H9 (cell line): ENCODE measurements at regions not wholly inside any gene's neighbourhood (a gene's known extent, or its start where the extent isn't known, plus 50 kb on each side); places are given as distances from the start of the nearest gene placed in this dataset.

Experiments used
- DNase-seq: peaks from one replicate; pipeline ENCODE4 v3.0.0-alpha.2; 2017
- H2AFZ ChIP-seq: one replicate; pipeline ENCODE4 v1.6.1; 2013; ENCODE audit warnings: mild to moderate bottlenecking, low read length, control low read depth, moderate library complexity
- H2AK5ac ChIP-seq: 2 replicates; pipeline ENCODE4 v1.6.1; 2013; ENCODE audit warnings: low read length, control low read depth, mixed read lengths; ENCODE audit not compliant: insufficient read length
- H2BK120ac ChIP-seq: one replicate; pipeline ENCODE4 v1.6.1; 2013; ENCODE audit warnings: low read depth, mild to moderate bottlenecking, low read length, control low read depth, inconsistent platforms; ENCODE audit not compliant: poor library complexity, severe bottlenecking
- H2BK12ac ChIP-seq: 2 replicates; pipeline ENCODE4 v1.6.1; 2013; ENCODE audit warnings: low read length, control low read depth, mixed read lengths, low read depth; ENCODE audit not compliant: insufficient read length
- H2BK15ac ChIP-seq: 2 replicates; pipeline ENCODE4 v1.6.1; 2013; ENCODE audit warnings: low read depth, low read length, control low read depth
- H2BK20ac ChIP-seq: one replicate; pipeline ENCODE4 v1.6.1; 2013; ENCODE audit warnings: low read depth, mild to moderate bottlenecking, low read length, control low read depth, inconsistent platforms; ENCODE audit not compliant: poor library complexity, severe bottlenecking
- H2BK5ac ChIP-seq: 2 replicates; pipeline ENCODE4 v1.6.1; 2013; ENCODE audit warnings: low read length, control low read depth, mixed read lengths; ENCODE audit not compliant: insufficient read length
- H3K14ac ChIP-seq: 2 replicates; pipeline ENCODE4 v1.6.1; 2013; ENCODE audit warnings: low read length, control low read depth; ENCODE audit not compliant: insufficient read depth
- H3K18ac ChIP-seq: 2 replicates; pipeline ENCODE4 v1.6.1; 2013; ENCODE audit warnings: low read depth, mild to moderate bottlenecking, mixed read lengths, low read length, control low read depth; ENCODE audit not compliant: insufficient read length
- H3K23ac ChIP-seq: 2 replicates; pipeline ENCODE4 v1.6.1; 2013; ENCODE audit warnings: low read length, control low read depth, mixed read lengths, low read depth; ENCODE audit not compliant: insufficient read length
- H3K23me2 ChIP-seq: 2 replicates; pipeline ENCODE4 v1.6.1; 2013; ENCODE audit warnings: low read depth, mild to moderate bottlenecking, mixed read lengths, low read length, control low read depth; ENCODE audit not compliant: insufficient read length, poor library complexity, severe bottlenecking
- H3K27ac ChIP-seq: 2 replicates; pipeline ENCODE4 v1.5.1; 2013; ENCODE audit warnings: low read length, control low read depth, mixed read lengths, low read depth; ENCODE audit not compliant: insufficient read length
- H3K27me3 ChIP-seq: 2 replicates; pipeline ENCODE4 v1.6.1; 2013; ENCODE audit warnings: low read length, control low read depth, inconsistent platforms; ENCODE audit not compliant: insufficient read depth
- H3K4ac ChIP-seq: 2 replicates; pipeline ENCODE4 v1.6.1; 2013; ENCODE audit warnings: low read depth, mild to moderate bottlenecking, control low read depth, inconsistent platforms, low read length, moderate library complexity
- H3K4me1 ChIP-seq: 2 replicates; pipeline ENCODE4 v1.6.1; 2013; ENCODE audit warnings: low read length, control low read depth, inconsistent platforms; ENCODE audit not compliant: insufficient read depth
- H3K4me2 ChIP-seq: 2 replicates; pipeline ENCODE4 v1.6.1; 2013; ENCODE audit warnings: low read length, control low read depth, mixed read lengths; ENCODE audit not compliant: insufficient read length, insufficient read depth
- H3K56ac ChIP-seq: 2 replicates; pipeline ENCODE4 v1.6.1; 2013; ENCODE audit warnings: low read depth, mild to moderate bottlenecking, mixed read lengths, low read length, control low read depth; ENCODE audit not compliant: insufficient read length
- H3K79me1 ChIP-seq: 2 replicates; pipeline ENCODE4 v1.6.1; 2013; ENCODE audit warnings: low read depth, mild to moderate bottlenecking, moderate library complexity, low read length, control low read depth, inconsistent platforms; ENCODE audit not compliant: insufficient read depth, poor library complexity, severe bottlenecking
- H3K79me2 ChIP-seq: 2 replicates; pipeline ENCODE4 v1.6.1; 2013; ENCODE audit warnings: low read length, control low read depth, inconsistent platforms; ENCODE audit not compliant: insufficient read depth
- H3K9ac ChIP-seq: 2 replicates; pipeline ENCODE4 v1.6.1; 2013; ENCODE audit warnings: low read length, control low read depth, mixed read lengths; ENCODE audit not compliant: insufficient read length; ENCODE audit errors: extremely low read depth
- H3K9me3 ChIP-seq: one replicate; pipeline ENCODE4 v1.6.1; 2013; ENCODE audit warnings: low read depth, low read length, inconsistent platforms; ENCODE audit not compliant: control insufficient read depth
- H3T11ph ChIP-seq: one replicate; pipeline ENCODE4 v1.6.1; 2013; ENCODE audit warnings: mild to moderate bottlenecking, low read length, control low read depth, inconsistent platforms
- H4K20me1 ChIP-seq: one replicate; pipeline ENCODE4 v1.6.1; 2013; ENCODE audit not compliant: control insufficient read depth, insufficient read length, insufficient read depth
- H4K5ac ChIP-seq: 2 replicates; pipeline ENCODE4 v1.6.1; 2013; ENCODE audit warnings: low read depth, mild to moderate bottlenecking, mixed read lengths, low read length, control low read depth; ENCODE audit not compliant: insufficient read length
- H4K8ac ChIP-seq: replicated peaks from 2 replicates; pipeline ENCODE4 v1.6.1; 2013; ENCODE audit warnings: low read length, control low read depth, mixed read lengths, low read depth; ENCODE audit not compliant: insufficient read length
- H4K91ac ChIP-seq: 2 replicates; pipeline ENCODE4 v1.6.1; 2013; ENCODE audit warnings: low read depth, mild to moderate bottlenecking, moderate library complexity, mixed read lengths, low read length, control low read depth; ENCODE audit not compliant: insufficient read length
- H3K27ac Mint-ChIP-seq, 3 experiments: 2 replicates in 2 of 3; 3 replicates in 1 of 3; pipeline ENCODE4 v1.8.0; 2020 to 2021; ENCODE audit warnings: mixed read lengths in 3 of 3, mild to moderate bottlenecking in 1 of 3, moderate library complexity in 1 of 3
- H3K27me3 Mint-ChIP-seq: 2 replicates; pipeline ENCODE4 v1.8.0; 2021; ENCODE audit warnings: low read depth, mild to moderate bottlenecking, moderate library complexity, mixed read lengths
- H3K36me3 Mint-ChIP-seq, 3 experiments: 2 replicates in 2 of 3; 3 replicates in 1 of 3; pipeline ENCODE4 v1.8.0; 2020 to 2021; ENCODE audit warnings: low read depth in 3 of 3, mixed read lengths in 3 of 3; ENCODE audit not compliant: insufficient read depth in 1 of 3
- H3K4me1 Mint-ChIP-seq, 2 experiments: 2 replicates each; pipeline ENCODE4 v1.8.0; 2020; ENCODE audit warnings: mixed read lengths in 2 of 2
- H3K4me3 Mint-ChIP-seq, 2 experiments: 2 replicates in 1 of 2; 3 replicates in 1 of 2; pipeline ENCODE4 v1.8.0; 2020 to 2021; ENCODE audit warnings: mild to moderate bottlenecking in 2 of 2, mixed read lengths in 2 of 2, moderate library complexity in 1 of 2
- H3K9me3 Mint-ChIP-seq, 2 experiments: 2 replicates in 1 of 2; 3 replicates in 1 of 2; pipeline ENCODE4 v1.8.0; 2020; ENCODE audit warnings: mild to moderate bottlenecking in 2 of 2, mixed read lengths in 2 of 2, moderate library complexity in 1 of 2
- CTCF ChIP-seq: fragments of 200-600 bp; sonication (generic); conservative IDR thresholded peaks from 3 replicates; pipeline ENCODE4 v1.8.0; 2021; ENCODE audit warnings: antibody characterized with exemption, mild to moderate bottlenecking
- WGBS: extraction: QIAGEN DNeasy Blood & Tissue Kit; methylation state at CpG from one replicate; pipeline ENCODE4 v1.1.7; 2013; ENCODE audit warnings: missing lambda C conversion rate, low lambda C conversion rate, mixed read lengths; ENCODE audit not compliant: insufficient read length; ENCODE audit errors: extremely low coverage; 5-methylcytosine and 5-hydroxymethylcytosine counted together

GRCh38 chr13:68676513-68677115 lies 1431.0 kb upstream of the ATXN8OS start:
- Histone ChIP-seq H3K4me2 (no peak overlapping the region), H4K91ac (no peak overlapping the region), H2BK12ac (no peak overlapping the region), H3K4ac (no peak overlapping the region), H3K9ac (no peak overlapping the region), H3K27ac (no peak overlapping the region), H3K4me1 (no peaks in the 10 kb centered on the region), H3K79me1 (no peaks in the 10 kb centered on the region), H2BK20ac (no peak overlapping the region), H3K23me2 (no peaks in the 10 kb centered on the region), H4K8ac (no peak overlapping the region), H2BK15ac (no peak overlapping the region), H4K20me1 (no peaks in the 10 kb centered on the region), H3K18ac (no peak overlapping the region), H3K23ac (no peak overlapping the region), H3T11ph (no peak overlapping the region), H3K79me2 (no peaks in the 10 kb centered on the region), H2AFZ (no peak overlapping the region), H3K27me3 (no peaks in the 10 kb centered on the region), H2BK5ac (no peak overlapping the region), H2BK120ac (no peak overlapping the region), H4K5ac (no peak overlapping the region), H3K14ac (no peak overlapping the region), H3K9me3 (no peaks in the 10 kb centered on the region), H2AK5ac (no peak overlapping the region), H3K56ac (no peak overlapping the region)
- Mint-ChIP-seq H3K36me3 (no peaks in the 10 kb centered on the region; a peak in 1 of 7 replicates), H3K4me1 (peaks cover 16 to 20% of the 10 kb centered on the region in 2 experiments), H3K9me3 (no peaks in the 10 kb centered on the region), H3K27me3 (no peaks in the 10 kb centered on the region), H3K27ac (no peak overlapping the region), H3K4me3 (no peak overlapping the region)
- no peak for DNase-seq
- no CpG with 5 or more reads among the region's 2 CpGs for WGBS
- no peak for TF ChIP-seq CTCF
